ENCODE measurements at regions not wholly inside any gene's neighbourhood (a gene's known extent, or its start where the extent isn't known, plus 50 kb on each side); places are given as distances from the start of the nearest gene placed in this dataset.

GRCh38 chr15:69725957-69726356, 273.3 kb downstream of the RPLP1 start:
- Histone ChIP-seq H3K4me1 (no peaks in the 10 kb centered on the region), H3K36me3 (no peaks in the 10 kb centered on the region), H3K4me3 (no peak overlapping the region), H3K27me3 (no peaks in the 10 kb centered on the region), H3K27ac (no peak overlapping the region), H3K9me3 (no peaks in the 10 kb centered on the region)
- DNase-seq = no peak
- in situ Hi-C loops (cut with MboI; ENCODE audit: low pct_ligation_motif_present in 1 of 4, low pct_unique_long_range_greater_than_20kb in 1 of 4, low sequenced_read_pairs in 3 of 4) (loop anchor here in 1 of 4 donors (10.0 kb wide), 1 partner anchor 759 kb away; no protein-coding TSS in a partner anchor), intact Hi-C loops (cut with DNase I; ENCODE audit: low total_unique reads) (no loop called here)
- TF ChIP-seq EP300 (IDR thresholded peaks at IDR 0.05; ENCODE audit: low read depth) (no peak), POLR2AphosphoS5 (IDR thresholded peaks at IDR 0.05) (no peak), POLR2A (IDR thresholded peaks at IDR 0.05) (no peak), CTCF (IDR thresholded peaks at IDR 0.05) (no peak)
- WGBS, 2 donors (ENCODE audit: low coverage in 1 of 2) = 88% methylated on average over 2 of the region's 2 CpGs; no CpG with 5 or more reads in 1 of the 2 donors

GRCh38 chr15:69727121-69727924, 274.7 kb downstream of the RPLP1 start:
- DNase-seq = no peak
- no peaks in the 10 kb centered on the region for H3K4me1 ChIP-seq
- intact Hi-C loops (cut with DNase I; ENCODE audit: low total_unique reads) (no loop called here), in situ Hi-C loops (cut with MboI; ENCODE audit: low pct_ligation_motif_present in 1 of 4, low pct_unique_long_range_greater_than_20kb in 1 of 4, low sequenced_read_pairs in 3 of 4) (loop anchor here in 1 of 4 donors (10.0 kb wide), 1 partner anchor 757 kb away; no protein-coding TSS in a partner anchor)
- no peaks in the 10 kb centered on the region for H3K27me3 ChIP-seq
- no peaks in the 10 kb centered on the region for H3K36me3 ChIP-seq
- H3K4me3 ChIP-seq = no peak overlapping the region
- no peaks in the 10 kb centered on the region for H3K9me3 ChIP-seq
- H3K27ac ChIP-seq = no peak overlapping the region
- 84 to 88% methylated on average over 4 to 8 of the region's 8 CpGs for WGBS, 2 donors (ENCODE audit: low coverage in 1 of 2)
- no peak for TF ChIP-seq POLR2AphosphoS5 (IDR thresholded peaks at IDR 0.05)
- TF ChIP-seq CTCF (IDR thresholded peaks at IDR 0.05) = no peak
- no peak for TF ChIP-seq POLR2A (IDR thresholded peaks at IDR 0.05)
- TF ChIP-seq EP300 (IDR thresholded peaks at IDR 0.05; ENCODE audit: low read depth) = no peak

- Histone ChIP-seq H3K4me3 (no peak overlapping the region), H3K4me1 (no peaks in the 10 kb centered on the region), H3K27ac (no peak overlapping the region), H3K9me3 (no peaks in the 10 kb centered on the region), H3K36me3 (no peaks in the 10 kb centered on the region), H3K27me3 (no peaks in the 10 kb centered on the region)
- in situ Hi-C loops (cut with MboI; ENCODE audit: low pct_ligation_motif_present in 1 of 4, low pct_unique_long_range_greater_than_20kb in 1 of 4, low sequenced_read_pairs in 3 of 4) = loop anchor here in 1 of 4 donors (10.0 kb wide), 1 partner anchor 756 kb away; no protein-coding TSS in a partner anchor
- WGBS, 2 donors (ENCODE audit: low coverage in 1 of 2) = 56 to 61% methylated on average over 9 of the region's 9 CpGs
- peak; percentile 70 to 80 (median 76) for TF ChIP-seq CTCF (IDR thresholded peaks at IDR 0.05)
- no peak for TF ChIP-seq POLR2AphosphoS5 (IDR thresholded peaks at IDR 0.05)
- DNase-seq = peak; percentile 69
- intact Hi-C loops (cut with DNase I; ENCODE audit: low total_unique reads) = no loop called here
These were observed 276.6 kb downstream of the RPLP1 start for GRCh38 chr15:69729167-69729748.

- Histone ChIP-seq H3K4me3 (no peak overlapping the region), H3K9me3 (no peaks in the 10 kb centered on the region), H3K4me1 (peaks cover 0 to under 1% (median 0%) of the 10 kb centered on the region in 4 donors), H3K27me3 (no peaks in the 10 kb centered on the region), H3K36me3 (no peaks in the 10 kb centered on the region), H3K27ac (no peak overlapping the region)
- TF ChIP-seq POLR2A (IDR thresholded peaks at IDR 0.05) = no peak
- TF ChIP-seq CTCF (IDR thresholded peaks at IDR 0.05) = no peak
- no peak for TF ChIP-seq EP300 (IDR thresholded peaks at IDR 0.05; ENCODE audit: low read depth)
- TF ChIP-seq POLR2AphosphoS5 (IDR thresholded peaks at IDR 0.05) = no peak
- in situ Hi-C loops (cut with MboI; ENCODE audit: low pct_ligation_motif_present in 1 of 4, low pct_unique_long_range_greater_than_20kb in 1 of 4, low sequenced_read_pairs in 3 of 4) (loop anchor here in 1 of 4 donors (10.0 kb wide), 1 partner anchor 734 kb away; no protein-coding TSS in a partner anchor), intact Hi-C loops (cut with DNase I; ENCODE audit: low total_unique reads) (no loop called here)
- no peak for DNase-seq
- WGBS, 2 donors (ENCODE audit: low coverage in 1 of 2) = 60 to 83% methylated on average over 1 to 13 of the region's 13 CpGs
These were observed 277.9 kb downstream of the RPLP1 start for GRCh38 chr15:69730281-69731080.
